IMR-90 (cell line): ENCODE measurements at regions not wholly inside any gene's neighbourhood (a gene's known extent, or its start where the extent isn't known, plus 50 kb on each side); places are given as distances from the start of the nearest gene placed in this dataset.

Source experiments
- ATAC-seq: fragments of 200-7000 bp; cut with Tn5 transposase; 2 replicates; pipeline ENCODE4 v1.9.1; 2020; ENCODE audit warnings: low read depth, mild to moderate bottlenecking, moderate library complexity
- BruUV-seq: library from RNA; stranded (reverse); fragments of 400-500 nt; replicated peaks from 2 replicates; lab custom pipeline; 2021; lab: Mats Ljungman, UMichigan
- CTCF ChIA-PET: fragments of 300-600 bp; formaldehyde crosslinking; extraction: SDS; loops from one replicate; lab custom pipeline; 2021; ENCODE audit warnings: antibody characterized with exemption; lab: Yijun Ruan, JAX
- POLR2A ChIA-PET: fragments of 300-600 bp; sonication (Branson Sonifier 250); formaldehyde crosslinking; loops from one replicate; lab custom pipeline; 2022; ENCODE audit warnings: antibody characterized with exemption; ENCODE audit not compliant: unreplicated experiment; lab: Charles Lee
- DNase-seq: peaks from one replicate; pipeline ENCODE4 v3.0.0; 2013
- H2AFZ ChIP-seq: replicated peaks from 2 replicates; pipeline ENCODE3; 2013; ENCODE audit warnings: low read length, mild to moderate bottlenecking; ENCODE audit not compliant: poor library complexity
- H2AK5ac ChIP-seq: 2 replicates; pipeline ENCODE4 v1.6.1; 2013; ENCODE audit warnings: low read depth, low read length, inconsistent platforms
- H2AK9ac ChIP-seq: replicated peaks from 2 replicates; pipeline ENCODE3; 2013; ENCODE audit warnings: mild to moderate bottlenecking, low read depth, low read length, moderate library complexity; ENCODE audit not compliant: poor library complexity
- H2BK120ac ChIP-seq: 2 replicates; pipeline ENCODE4 v1.6.1; 2013; ENCODE audit warnings: low read depth, low read length, inconsistent platforms
- H2BK15ac ChIP-seq: 3 replicates; pipeline ENCODE4 v1.6.1; 2013; ENCODE audit warnings: low read depth, low read length, inconsistent platforms
- H2BK20ac ChIP-seq: 2 replicates; pipeline ENCODE4 v1.6.1; 2013; ENCODE audit warnings: low read depth, mild to moderate bottlenecking, inconsistent platforms, low read length, moderate library complexity
- H2BK5ac ChIP-seq: 2 replicates; pipeline ENCODE4 v1.6.1; 2013; ENCODE audit warnings: mild to moderate bottlenecking, low read depth, low read length, inconsistent platforms; ENCODE audit not compliant: poor library complexity, severe bottlenecking
- H3K14ac ChIP-seq: replicated peaks from 2 replicates; pipeline ENCODE4 v1.6.1; 2013; ENCODE audit warnings: low read depth, low read length, inconsistent platforms
- H3K18ac ChIP-seq: 2 replicates; pipeline ENCODE4 v1.6.1; 2013; ENCODE audit warnings: low read depth, low read length, control low read depth
- H3K23ac ChIP-seq: 2 replicates; pipeline ENCODE4 v1.6.1; 2013; ENCODE audit warnings: low read depth, low read length, inconsistent platforms
- H3K27ac ChIP-seq: 2 replicates; pipeline ENCODE4 v1.5.1; 2013; ENCODE audit warnings: mild to moderate bottlenecking, control low read depth, low read length; ENCODE audit not compliant: insufficient read depth
- H3K27me3 ChIP-seq: 2 replicates; pipeline ENCODE4 v1.6.1; 2013; ENCODE audit warnings: low read length; ENCODE audit not compliant: control insufficient read depth, insufficient read depth
- H3K36me3 ChIP-seq: 2 replicates; pipeline ENCODE4 v1.6.1; 2013; ENCODE audit warnings: low read length, mixed read lengths; ENCODE audit not compliant: control insufficient read depth, insufficient read depth
- H3K4ac ChIP-seq: 2 replicates; pipeline ENCODE4 v1.6.1; 2013; ENCODE audit warnings: low read depth, low read length, inconsistent platforms
- H3K4me1 ChIP-seq: 2 replicates; pipeline ENCODE4 v1.6.1; 2013; ENCODE audit warnings: low read length, mixed read lengths; ENCODE audit not compliant: control insufficient read depth, insufficient read depth
- H3K4me2 ChIP-seq: 2 replicates; pipeline ENCODE4 v1.6.1; 2013; ENCODE audit warnings: low read depth, mild to moderate bottlenecking, control low read depth, low read length, moderate library complexity
- H3K4me3 ChIP-seq: 2 replicates; pipeline ENCODE4 v1.5.1; 2013; ENCODE audit warnings: low read depth, mild to moderate bottlenecking, control low read depth, low read length, moderate library complexity; ENCODE audit not compliant: insufficient read depth
- H3K56ac ChIP-seq: 2 replicates; pipeline ENCODE4 v1.6.1; 2013; ENCODE audit warnings: low read length, inconsistent platforms; ENCODE audit not compliant: insufficient read depth; ENCODE audit errors: extremely low read depth
- H3K79me1 ChIP-seq, 2 experiments: 2 replicates each; pipeline ENCODE4 v1.6.1; 2013; ENCODE audit warnings: low read length in 2 of 2, inconsistent platforms in 1 of 2, low read depth in 1 of 2
- H3K9ac ChIP-seq: 2 replicates; pipeline ENCODE4 v1.6.1; 2013; ENCODE audit warnings: low read depth, low read length, control low read depth
- H3K9me1 ChIP-seq: 2 replicates; pipeline ENCODE4 v1.6.1; 2013; ENCODE audit warnings: low read length, inconsistent platforms; ENCODE audit not compliant: insufficient read depth
- H3K9me3 ChIP-seq: 2 replicates; pipeline ENCODE4 v1.6.1; 2013; ENCODE audit warnings: low read length; ENCODE audit not compliant: control insufficient read depth, insufficient read depth
- H4K20me1 ChIP-seq: 2 replicates; pipeline ENCODE4 v1.6.1; 2013; ENCODE audit warnings: low read length, inconsistent platforms; ENCODE audit not compliant: insufficient read depth
- H4K5ac ChIP-seq: 2 replicates; pipeline ENCODE4 v1.6.1; 2013; ENCODE audit warnings: mild to moderate bottlenecking, low read depth, low read length, control low read depth
- H4K8ac ChIP-seq, 2 experiments: 2 replicates each; pipeline ENCODE4 v1.6.1; 2013; ENCODE audit warnings: low read depth in 2 of 2, low read length in 2 of 2, control low read depth in 1 of 2, inconsistent platforms in 1 of 2
- H4K91ac ChIP-seq: 2 replicates; pipeline ENCODE4 v1.6.1; 2013; ENCODE audit warnings: low read depth, low read length, inconsistent platforms; ENCODE audit not compliant: insufficient read depth
- BHLHE40 ChIP-seq: fragments of 150-350 bp; IDR thresholded peaks from 2 replicates; pipeline ENCODE4 v1.6.1; 2016; ENCODE audit warnings: mild to moderate bottlenecking, low read depth, low read length
- CEBPB ChIP-seq: IDR thresholded peaks from 2 replicates; pipeline ENCODE4 v1.6.1; 2012; ENCODE audit warnings: low read depth, low read length, improper control_type of control experiment
- FOS ChIP-seq: fragments of 150-350 bp; IDR thresholded peaks from 2 replicates; pipeline ENCODE4 v1.6.1; 2016; ENCODE audit warnings: low read depth, low read length
- MAFK ChIP-seq: IDR thresholded peaks from 2 replicates; pipeline ENCODE4 v1.6.1; 2012; ENCODE audit warnings: low read depth, low read length, improper control_type of control experiment
- MXI1 ChIP-seq: IDR thresholded peaks from 2 replicates; pipeline ENCODE4 v1.6.1; 2012; ENCODE audit warnings: low read depth, mild to moderate bottlenecking, low read length, moderate library complexity, borderline replicate concordance
- RCOR1 ChIP-seq: IDR thresholded peaks from 2 replicates; pipeline ENCODE4 v1.6.1; 2012; ENCODE audit warnings: mild to moderate bottlenecking, low read length, improper control_type of control experiment; ENCODE audit not compliant: insufficient replicate concordance
- SMC3 ChIP-seq: fragments of 150-350 bp; IDR thresholded peaks from 2 replicates; pipeline ENCODE4 v1.6.1; 2016; ENCODE audit warnings: low read depth, mild to moderate bottlenecking, antibody characterized with exemption, low read length, moderate library complexity
- WGBS, 2 experiments: methylation state at CpG; one replicate each; pipeline versions ENCODE4 v1.1.5 to v1.1.7; 2013; ENCODE audit warnings: missing lambda C conversion rate in 2 of 2; ENCODE audit not compliant: insufficient read length in 1 of 2; ENCODE audit errors: extremely low coverage in 2 of 2; 5-methylcytosine and 5-hydroxymethylcytosine counted together
- dilution Hi-C: fragments of 300-500 bp; cut with HindIII; formaldehyde crosslinking; loops from one replicate; pipeline ENCODE4 v1.14.3; 2018; ENCODE audit warnings: low sequenced_read_pairs; ENCODE audit not compliant: unreplicated experiment
- in situ Hi-C: fragments of 300-500 bp; cut with MboI; formaldehyde crosslinking; loops from 3 replicates; pipeline ENCODE4 v1.14.3; 2019; ENCODE audit warnings: low sequenced_read_pairs, inconsistent platforms, mixed read lengths
- intact Hi-C: fragments of 100-400 bp; cut with micrococcal nuclease; formaldehyde crosslinking; loops from 2 replicates; pipeline ENCODE4 v1.10.0; 2022
- TF ChIP-seq, protein P1 (sequence below): fragments of 150-350 bp; IDR thresholded peaks from 2 replicates; pipeline ENCODE4 v1.6.1; 2016; ENCODE audit warnings: low read depth, mild to moderate bottlenecking, low read length, moderate library complexity, borderline replicate concordance
- TF ChIP-seq, protein P2 (sequence below): fragments of 150-350 bp; IDR thresholded peaks from 2 replicates; pipeline ENCODE4 v1.6.1; 2017; ENCODE audit warnings: mild to moderate bottlenecking, antibody characterized with exemption, low read length, low read depth

DNA sequence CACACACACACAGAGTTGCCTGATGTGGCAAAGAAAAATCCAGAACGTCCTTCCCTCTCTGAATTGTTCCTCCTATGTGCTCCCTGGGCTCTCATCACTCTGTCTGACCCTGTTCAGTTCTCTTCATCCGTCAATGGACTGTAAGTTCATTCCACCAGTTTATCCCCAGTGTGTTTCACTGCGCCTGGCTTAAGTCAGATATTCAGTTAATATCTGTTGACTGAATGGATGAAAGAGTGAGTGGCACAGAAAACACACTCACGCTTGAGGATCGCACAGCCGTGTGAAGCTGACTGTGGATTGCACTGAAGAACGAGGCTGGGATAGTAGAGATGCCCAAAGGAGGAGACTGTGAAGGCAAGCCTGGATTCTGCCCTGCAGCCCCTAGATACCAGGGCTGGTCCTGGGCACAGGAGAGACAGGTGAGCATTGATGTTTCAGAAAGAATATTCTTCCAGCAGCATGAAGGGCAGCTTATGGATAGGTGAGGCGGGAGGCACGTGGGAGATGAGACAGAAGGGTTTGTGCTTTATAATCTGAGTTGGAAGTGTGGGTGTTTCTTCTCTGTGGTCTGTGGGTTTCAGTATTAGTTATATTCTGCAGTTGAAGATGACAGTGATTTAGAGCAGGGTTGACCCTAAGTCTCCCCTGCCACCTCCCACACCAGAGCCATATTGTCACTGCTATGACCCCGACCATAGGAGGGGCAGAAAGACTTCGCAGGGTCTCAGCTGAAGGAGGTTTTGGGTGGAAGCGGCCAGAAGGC, 129.9 kb downstream of the SOCS6 start:
- H3K14ac ChIP-seq: peak overlapping the region; percentile 67
- H3K9me1 ChIP-seq: peaks cover 16% of the 10 kb centered on the region
- peak overlapping the region; percentile 91 for H2BK5ac ChIP-seq
- intact Hi-C loops: no loop called here
- H2AK5ac ChIP-seq: peak overlapping the region; percentile 84
- DNase-seq (peak; percentile 19), ATAC-seq (no peak)
- H3K36me3 ChIP-seq: no peaks in the 10 kb centered on the region
- TF ChIP-seq, protein P1, sequence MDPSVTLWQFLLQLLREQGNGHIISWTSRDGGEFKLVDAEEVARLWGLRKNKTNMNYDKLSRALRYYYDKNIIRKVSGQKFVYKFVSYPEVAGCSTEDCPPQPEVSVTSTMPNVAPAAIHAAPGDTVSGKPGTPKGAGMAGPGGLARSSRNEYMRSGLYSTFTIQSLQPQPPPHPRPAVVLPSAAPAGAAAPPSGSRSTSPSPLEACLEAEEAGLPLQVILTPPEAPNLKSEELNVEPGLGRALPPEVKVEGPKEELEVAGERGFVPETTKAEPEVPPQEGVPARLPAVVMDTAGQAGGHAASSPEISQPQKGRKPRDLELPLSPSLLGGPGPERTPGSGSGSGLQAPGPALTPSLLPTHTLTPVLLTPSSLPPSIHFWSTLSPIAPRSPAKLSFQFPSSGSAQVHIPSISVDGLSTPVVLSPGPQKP: no peak
- no peak for TF ChIP-seq BHLHE40
- TF ChIP-seq MAFK: no peak
- TF ChIP-seq, protein P2, sequence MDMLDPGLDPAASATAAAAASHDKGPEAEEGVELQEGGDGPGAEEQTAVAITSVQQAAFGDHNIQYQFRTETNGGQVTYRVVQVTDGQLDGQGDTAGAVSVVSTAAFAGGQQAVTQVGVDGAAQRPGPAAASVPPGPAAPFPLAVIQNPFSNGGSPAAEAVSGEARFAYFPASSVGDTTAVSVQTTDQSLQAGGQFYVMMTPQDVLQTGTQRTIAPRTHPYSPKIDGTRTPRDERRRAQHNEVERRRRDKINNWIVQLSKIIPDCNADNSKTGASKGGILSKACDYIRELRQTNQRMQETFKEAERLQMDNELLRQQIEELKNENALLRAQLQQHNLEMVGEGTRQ: no peak
- no peak for TF ChIP-seq RCOR1
- TF ChIP-seq SMC3: no peak
- TF ChIP-seq FOS: no peak
- TF ChIP-seq MXI1: no peak
- no peak for TF ChIP-seq CEBPB
- H3K79me1 ChIP-seq: peaks cover 0 to 6% of the 10 kb centered on the region in 2 experiments; a peak in 2 of 4 replicates
- no peak overlapping the region for H3K4me3 ChIP-seq
- dilution Hi-C loops: no loop called here
- peak overlapping the region; percentile 89 for H2BK120ac ChIP-seq
- H3K18ac ChIP-seq: peak overlapping the region; percentile 9
- CTCF ChIA-PET: interaction anchor here (0.5 to 0.9 kb wide), 2 partner anchors 14 to 22 kb away, joined by 3 to 5 read pairs; no protein-coding TSS in a partner anchor
- no peak overlapping the region for H3K9ac ChIP-seq
- POLR2A ChIA-PET: no interaction called here
- H3K4me2 ChIP-seq: no peak overlapping the region
- peaks cover 17% of the 10 kb centered on the region for H3K4me1 ChIP-seq
- H3K56ac ChIP-seq: 0 out of 2 replicates have a peak overlapping the region, but pooled peaks have one; percentile 22
- H4K20me1 ChIP-seq: no peaks in the 10 kb centered on the region
- H4K5ac ChIP-seq: peak overlapping the region; percentile 6
- H2AK9ac ChIP-seq: peak overlapping the region; percentile 39
- peak overlapping the region; percentile 79 for H2BK20ac ChIP-seq
- H3K23ac ChIP-seq: peak overlapping the region; percentile 64
- in situ Hi-C loops: no loop called here
- no peaks in the 10 kb centered on the region for H3K27me3 ChIP-seq
- no peaks in the 10 kb centered on the region for H3K9me3 ChIP-seq
- peak overlapping the region; percentile 13 to 85 for H4K8ac ChIP-seq
- H2AFZ ChIP-seq: peak overlapping the region; percentile 61
- peak overlapping the region; percentile 85 for H4K91ac ChIP-seq
- no TSS peak for BruUV-seq
- H3K4ac ChIP-seq: peak overlapping the region; percentile 87
- peak overlapping the region; percentile 89 for H2BK15ac ChIP-seq
- H3K27ac ChIP-seq: peak overlapping the region; percentile 42; the same call in 1 of the 2 replicates
- 69% methylated on average over 5 of the region's 12 CpGs; no CpG with 5 or more reads in 1 of the 2 experiments for WGBS, 2 experiments
